ENCODE measurements at regions not wholly inside any gene's neighbourhood (a gene's known extent, or its start where the extent isn't known, plus 50 kb on each side); places are given as distances from the start of the nearest gene placed in this dataset.

DNA sequence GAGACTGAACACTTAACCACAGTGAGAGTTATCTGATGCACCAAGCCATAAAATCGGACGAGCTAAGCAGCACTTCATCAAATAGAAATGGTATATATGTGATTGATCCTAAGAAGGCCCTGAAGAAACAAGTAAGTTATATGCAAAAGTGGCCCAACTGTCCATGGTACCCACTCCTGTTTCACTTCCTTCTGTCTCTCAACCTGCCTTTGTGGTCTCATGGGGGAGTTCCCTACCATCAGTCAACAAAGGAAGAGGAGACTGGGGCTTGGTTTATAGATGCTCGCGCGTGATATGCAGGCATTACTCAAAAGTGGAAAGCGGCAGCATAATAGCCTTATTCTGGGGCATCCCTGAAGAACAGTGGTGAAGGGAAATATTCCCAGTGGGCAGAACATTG, 543.9 kb upstream of the ADGRL4 start:
- no peak for TF ChIP-seq EZH2 (optimal IDR thresholded peaks at IDR 0.05; ENCODE audit: low read depth, low read length)
- TF ChIP-seq, protein P1, sequence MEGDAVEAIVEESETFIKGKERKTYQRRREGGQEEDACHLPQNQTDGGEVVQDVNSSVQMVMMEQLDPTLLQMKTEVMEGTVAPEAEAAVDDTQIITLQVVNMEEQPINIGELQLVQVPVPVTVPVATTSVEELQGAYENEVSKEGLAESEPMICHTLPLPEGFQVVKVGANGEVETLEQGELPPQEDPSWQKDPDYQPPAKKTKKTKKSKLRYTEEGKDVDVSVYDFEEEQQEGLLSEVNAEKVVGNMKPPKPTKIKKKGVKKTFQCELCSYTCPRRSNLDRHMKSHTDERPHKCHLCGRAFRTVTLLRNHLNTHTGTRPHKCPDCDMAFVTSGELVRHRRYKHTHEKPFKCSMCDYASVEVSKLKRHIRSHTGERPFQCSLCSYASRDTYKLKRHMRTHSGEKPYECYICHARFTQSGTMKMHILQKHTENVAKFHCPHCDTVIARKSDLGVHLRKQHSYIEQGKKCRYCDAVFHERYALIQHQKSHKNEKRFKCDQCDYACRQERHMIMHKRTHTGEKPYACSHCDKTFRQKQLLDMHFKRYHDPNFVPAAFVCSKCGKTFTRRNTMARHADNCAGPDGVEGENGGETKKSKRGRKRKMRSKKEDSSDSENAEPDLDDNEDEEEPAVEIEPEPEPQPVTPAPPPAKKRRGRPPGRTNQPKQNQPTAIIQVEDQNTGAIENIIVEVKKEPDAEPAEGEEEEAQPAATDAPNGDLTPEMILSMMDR (IDR thresholded peaks at IDR 0.05; ENCODE audit: low read length): no peak
- no peak for TF ChIP-seq EZH2phosphoT487 (IDR thresholded peaks at IDR 0.05; ENCODE audit: low read length)

All from MM.1S (cell line).